ENCODE measurements at regions not wholly inside any gene's neighbourhood (a gene's known extent, or its start where the extent isn't known, plus 50 kb on each side); places are given as distances from the start of the nearest gene placed in this dataset.

DNA sequence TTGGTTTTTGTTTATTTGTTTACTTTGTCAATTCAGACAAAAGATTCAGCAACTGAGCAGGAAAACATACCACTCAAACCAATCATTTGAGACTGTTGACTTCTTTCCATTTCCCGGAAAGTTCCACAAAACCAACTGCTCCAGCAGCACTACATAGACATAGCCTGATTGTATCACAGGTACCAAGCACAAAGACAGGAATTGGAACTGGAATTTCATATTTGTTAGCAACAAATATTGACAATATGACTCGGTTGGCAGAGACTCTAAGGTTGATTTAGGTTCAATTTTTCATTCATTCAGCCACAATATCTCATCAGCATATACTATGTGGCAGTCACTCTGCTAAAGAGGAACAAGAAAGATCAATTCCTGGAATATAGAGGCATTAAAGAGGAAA, 364.0 kb downstream of the ZIC3 start:
- Histone ChIP-seq H3K14ac (ENCODE audit: insufficient read length) (no peak overlapping the region), H4K91ac (replicated peaks; ENCODE audit: insufficient read length, low read length) (no peak overlapping the region), H2BK15ac (ENCODE audit: low read length) (no peak overlapping the region), H3K4me1 (replicated peaks in 1 of 4; ENCODE audit: control insufficient read depth in 3 of 4, insufficient read depth in 4 of 4, low read length in 3 of 4) (peaks cover 0 to 5% (median 3%) of the 10 kb centered on the region in 4 experiments; a peak in 4 of 7 replicates), H3K9ac (replicated peaks in 1 of 4; ENCODE audit: extremely low read depth in 1 of 4, low read depth in 3 of 4, low read length in 3 of 4) (no peak overlapping the region), H3K18ac (ENCODE audit: extremely low read depth, low read length) (no peak overlapping the region), H4K5ac (ENCODE audit: insufficient read length, low read depth, low read length) (no peak overlapping the region), H3K36me3 (ENCODE audit: control insufficient read depth in 2 of 4, insufficient read depth in 4 of 4, low read length in 3 of 4) (peaks cover 0 to 2% (median 0%) of the 10 kb centered on the region in 4 experiments; a peak in 1 of 8 replicates), H3K56ac (replicated peaks; ENCODE audit: insufficient read length, low read depth, low read length) (no peak overlapping the region), H3K23me2 (ENCODE audit: low read depth, low read length) (no peaks in the 10 kb centered on the region; the same call in 1 of the 2 replicates), H2AK5ac (ENCODE audit: low read depth, low read length) (no peak overlapping the region), H2BK12ac (ENCODE audit: low read depth, low read length) (no peak overlapping the region), H2BK5ac (ENCODE audit: low read depth, low read length) (no peak overlapping the region), H3K9me3 (ENCODE audit: insufficient read depth in 2 of 2, low read depth in 1 of 2, low read length in 1 of 2) (peaks cover 8 to 12% of the 10 kb centered on the region in 2 experiments; a peak in 3 of 4 replicates), H2AFZ (ENCODE audit: low read length) (no peak overlapping the region), H3K79me2 (ENCODE audit: control insufficient read depth in 1 of 2, insufficient read depth in 2 of 2, low read length in 2 of 2) (no peaks in the 10 kb centered on the region), H3K4me3 (ENCODE audit: extremely low read depth in 1 of 4, insufficient read depth in 2 of 4, low read depth in 3 of 4, low read length in 4 of 4) (no peak overlapping the region), H2BK20ac (ENCODE audit: low read length) (no peak overlapping the region), H4K20me1 (replicated peaks in 1 of 2; ENCODE audit: control insufficient read depth in 1 of 2, insufficient read depth in 2 of 2, low read length in 2 of 2) (no peaks in the 10 kb centered on the region), H3K23ac (ENCODE audit: insufficient read length) (no peak overlapping the region), H3K4me2 (ENCODE audit: insufficient read depth in 1 of 2, low read depth in 2 of 2, low read length in 2 of 2) (no peak overlapping the region), H3K27ac (ENCODE audit: low read depth, low read length) (no peak overlapping the region), H3K79me1 (ENCODE audit: low read depth, low read length) (no peaks in the 10 kb centered on the region), H2BK120ac (replicated peaks; ENCODE audit: low read depth, low read length) (no peak overlapping the region), H3K4ac (replicated peaks; ENCODE audit: insufficient read length, low read depth, low read length) (no peak overlapping the region), H4K8ac (ENCODE audit: extremely low read depth, insufficient read depth, low read length) (no peak overlapping the region), H3K27me3 (replicated peaks in 1 of 4; ENCODE audit: control insufficient read depth in 3 of 4, extremely low read depth in 1 of 4, insufficient read depth in 3 of 4, low read length in 3 of 4) (no peaks in the 10 kb centered on the region)
- CTCF ChIA-PET (ENCODE audit: partially characterized antibody), result no interaction called here
- DNase-seq (ENCODE audit: low read depth in 1 of 2, low spot score in 2 of 2) (no peak), FAIRE-seq (peak; percentile 62)
- 88% methylated on average over 2 of the region's 2 CpGs; no CpG with 5 or more reads in 1 of the 2 experiments for WGBS, 2 experiments (ENCODE audit: extremely low coverage in 1 of 2, insufficient coverage in 1 of 2, insufficient read length in 1 of 2, insufficient replicate concordance in 2 of 2, low coverage in 1 of 2, low lambda C conversion rate in 2 of 2, missing lambda C conversion rate in 1 of 2)
- TF ChIP-seq JUN (IDR thresholded peaks at IDR 0.05; ENCODE audit: low read depth, low read length), result no peak
- POLR2A ChIA-PET (ENCODE audit: partially characterized antibody), result no interaction called here
